ENCODE measurements at regions not wholly inside any gene's neighbourhood (a gene's known extent, or its start where the extent isn't known, plus 50 kb on each side); places are given as distances from the start of the nearest gene placed in this dataset.

- TF ChIP-seq, protein P1, sequence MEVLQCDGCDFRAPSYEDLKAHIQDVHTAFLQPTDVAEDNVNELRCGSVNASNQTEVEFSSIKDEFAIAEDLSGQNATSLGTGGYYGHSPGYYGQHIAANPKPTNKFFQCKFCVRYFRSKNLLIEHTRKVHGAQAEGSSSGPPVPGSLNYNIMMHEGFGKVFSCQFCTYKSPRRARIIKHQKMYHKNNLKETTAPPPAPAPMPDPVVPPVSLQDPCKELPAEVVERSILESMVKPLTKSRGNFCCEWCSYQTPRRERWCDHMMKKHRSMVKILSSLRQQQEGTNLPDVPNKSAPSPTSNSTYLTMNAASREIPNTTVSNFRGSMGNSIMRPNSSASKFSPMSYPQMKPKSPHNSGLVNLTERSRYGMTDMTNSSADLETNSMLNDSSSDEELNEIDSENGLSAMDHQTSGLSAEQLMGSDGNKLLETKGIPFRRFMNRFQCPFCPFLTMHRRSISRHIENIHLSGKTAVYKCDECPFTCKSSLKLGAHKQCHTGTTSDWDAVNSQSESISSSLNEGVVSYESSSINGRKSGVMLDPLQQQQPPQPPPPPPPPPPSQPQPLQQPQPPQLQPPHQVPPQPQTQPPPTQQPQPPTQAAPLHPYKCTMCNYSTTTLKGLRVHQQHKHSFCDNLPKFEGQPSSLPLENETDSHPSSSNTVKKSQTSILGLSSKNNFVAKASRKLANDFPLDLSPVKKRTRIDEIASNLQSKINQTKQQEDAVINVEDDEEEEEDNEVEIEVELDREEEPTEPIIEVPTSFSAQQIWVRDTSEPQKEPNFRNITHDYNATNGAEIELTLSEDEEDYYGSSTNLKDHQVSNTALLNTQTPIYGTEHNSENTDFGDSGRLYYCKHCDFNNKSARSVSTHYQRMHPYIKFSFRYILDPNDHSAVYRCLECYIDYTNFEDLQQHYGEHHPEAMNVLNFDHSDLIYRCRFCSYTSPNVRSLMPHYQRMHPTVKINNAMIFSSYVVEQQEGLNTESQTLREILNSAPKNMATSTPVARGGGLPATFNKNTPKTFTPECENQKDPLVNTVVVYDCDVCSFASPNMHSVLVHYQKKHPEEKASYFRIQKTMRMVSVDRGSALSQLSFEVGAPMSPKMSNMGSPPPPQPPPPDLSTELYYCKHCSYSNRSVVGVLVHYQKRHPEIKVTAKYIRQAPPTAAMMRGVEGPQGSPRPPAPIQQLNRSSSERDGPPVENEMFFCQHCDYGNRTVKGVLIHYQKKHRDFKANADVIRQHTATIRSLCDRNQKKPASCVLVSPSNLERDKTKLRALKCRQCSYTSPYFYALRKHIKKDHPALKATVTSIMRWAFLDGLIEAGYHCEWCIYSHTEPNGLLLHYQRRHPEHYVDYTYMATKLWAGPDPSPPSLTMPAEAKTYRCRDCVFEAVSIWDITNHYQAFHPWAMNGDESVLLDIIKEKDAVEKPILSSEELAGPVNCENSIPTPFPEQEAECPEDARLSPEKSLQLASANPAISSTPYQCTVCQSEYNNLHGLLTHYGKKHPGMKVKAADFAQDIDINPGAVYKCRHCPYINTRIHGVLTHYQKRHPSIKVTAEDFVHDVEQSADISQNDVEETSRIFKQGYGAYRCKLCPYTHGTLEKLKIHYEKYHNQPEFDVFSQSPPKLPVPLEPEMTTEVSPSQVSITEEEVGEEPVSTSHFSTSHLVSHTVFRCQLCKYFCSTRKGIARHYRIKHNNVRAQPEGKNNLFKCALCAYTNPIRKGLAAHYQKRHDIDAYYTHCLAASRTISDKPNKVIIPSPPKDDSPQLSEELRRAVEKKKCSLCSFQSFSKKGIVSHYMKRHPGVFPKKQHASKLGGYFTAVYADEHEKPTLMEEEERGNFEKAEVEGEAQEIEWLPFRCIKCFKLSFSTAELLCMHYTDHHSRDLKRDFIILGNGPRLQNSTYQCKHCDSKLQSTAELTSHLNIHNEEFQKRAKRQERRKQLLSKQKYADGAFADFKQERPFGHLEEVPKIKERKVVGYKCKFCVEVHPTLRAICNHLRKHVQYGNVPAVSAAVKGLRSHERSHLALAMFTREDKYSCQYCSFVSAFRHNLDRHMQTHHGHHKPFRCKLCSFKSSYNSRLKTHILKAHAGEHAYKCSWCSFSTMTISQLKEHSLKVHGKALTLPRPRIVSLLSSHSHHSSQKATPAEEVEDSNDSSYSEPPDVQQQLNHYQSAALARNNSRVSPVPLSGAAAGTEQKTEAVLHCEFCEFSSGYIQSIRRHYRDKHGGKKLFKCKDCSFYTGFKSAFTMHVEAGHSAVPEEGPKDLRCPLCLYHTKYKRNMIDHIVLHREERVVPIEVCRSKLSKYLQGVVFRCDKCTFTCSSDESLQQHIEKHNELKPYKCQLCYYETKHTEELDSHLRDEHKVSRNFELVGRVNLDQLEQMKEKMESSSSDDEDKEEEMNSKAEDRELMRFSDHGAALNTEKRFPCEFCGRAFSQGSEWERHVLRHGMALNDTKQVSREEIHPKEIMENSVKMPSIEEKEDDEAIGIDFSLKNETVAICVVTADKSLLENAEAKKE (CRISPR knock-in tag; IDR thresholded peaks at IDR 0.05), result no peak
- TF ChIP-seq CREB1 (CRISPR knock-in tag; IDR thresholded peaks at IDR 0.05; ENCODE audit: low read depth), result no peak
- no peak for TF ChIP-seq EZH2 (IDR thresholded peaks at IDR 0.05; ENCODE audit: low read depth, unreplicated experiment)
- TF ChIP-seq CTCF (conservative IDR thresholded peaks at IDR 0.05; ENCODE audit: low read depth in 2 of 2), result no peak
- TF ChIP-seq EZH2phosphoT487 (IDR thresholded peaks at IDR 0.05; ENCODE audit: unreplicated experiment), result no peak
- TF ChIP-seq JUNB (IDR thresholded peaks at IDR 0.05; ENCODE audit: unreplicated experiment), result no peak
- TF ChIP-seq STAT1 (IDR thresholded peaks at IDR 0.05; ENCODE audit: unreplicated experiment), result no peak
- TF ChIP-seq ZNF114 (CRISPR knock-in tag; IDR thresholded peaks at IDR 0.05), result no peak
Measured at GRCh38 chr21:33998402-33998801, 75.0 kb upstream of the MRPS6 start (continued).

DNA sequence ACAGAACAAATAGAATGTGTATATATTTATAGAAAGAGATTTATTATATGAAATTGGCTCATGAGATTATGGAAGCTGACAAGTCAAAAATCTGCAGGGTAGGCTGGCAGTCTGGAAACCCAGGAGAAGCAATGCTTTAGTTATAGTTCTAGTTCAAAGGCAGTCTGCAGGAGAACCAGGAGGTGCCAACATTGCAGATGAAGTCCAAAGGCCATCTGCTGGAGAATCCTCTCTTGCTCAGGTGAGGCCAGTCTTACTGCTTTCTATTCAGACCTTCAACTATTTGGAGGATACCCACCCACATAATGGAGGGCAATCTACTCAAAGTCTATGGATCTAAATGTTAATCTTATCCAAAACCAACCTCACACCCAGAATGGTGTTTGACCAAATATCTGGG lies 75.9 kb upstream of the MRPS6 start:
- H3K9me2 ChIP-seq (ENCODE audit: insufficient read depth), result no peaks in the 10 kb centered on the region
- Mint-ChIP-seq H3K27ac (no peak overlapping the region), H3K4me3 (no peak overlapping the region), H3K27me3 (ENCODE audit: insufficient read depth, low read depth, poor library complexity) (no peaks in the 10 kb centered on the region), H3K4me1 (no peaks in the 10 kb centered on the region; the same call in 2 of the 3 replicates), H3K9me3 (peaks cover 7% of the 10 kb centered on the region; the same call in 1 of the 3 replicates), H3K36me3 (ENCODE audit: low read depth) (no peaks in the 10 kb centered on the region)
- H3K79me2 ChIP-seq (replicated peaks; ENCODE audit: insufficient read depth), result no peaks in the 10 kb centered on the region
- no peaks in the 10 kb centered on the region for H3F3A ChIP-seq (replicated peaks; ENCODE audit: low read depth)
- H4K20me1 ChIP-seq (replicated peaks; ENCODE audit: insufficient read depth), result no peaks in the 10 kb centered on the region
- no peak overlapping the region for H2AFZ ChIP-seq
- ATAC-seq (no peak), DNase-seq (ENCODE audit: low spot score) (no peak)
- no peak overlapping the region for H3K4me3 ChIP-seq
- no peak overlapping the region for H3K4me2 ChIP-seq
- no peak overlapping the region for H3K27ac ChIP-seq (ENCODE audit: low read depth)
- no peaks in the 10 kb centered on the region for H3K36me3 ChIP-seq (ENCODE audit: insufficient read depth)
- H3K27me3 ChIP-seq (ENCODE audit: insufficient read depth), result no peaks in the 10 kb centered on the region
- H3K4me1 ChIP-seq (ENCODE audit: insufficient read depth), result no peaks in the 10 kb centered on the region
- TF ChIP-seq CTCF (conservative IDR thresholded peaks at IDR 0.05; ENCODE audit: low read depth in 2 of 2), result no peak
- no peak for TF ChIP-seq EZH2phosphoT487 (IDR thresholded peaks at IDR 0.05; ENCODE audit: unreplicated experiment)
- TF ChIP-seq JUNB (IDR thresholded peaks at IDR 0.05; ENCODE audit: unreplicated experiment), result no peak
- TF ChIP-seq CREB1 (CRISPR knock-in tag; IDR thresholded peaks at IDR 0.05; ENCODE audit: low read depth), result no peak
- TF ChIP-seq ETS1 (IDR thresholded peaks at IDR 0.05), result no peak
- TF ChIP-seq REST (IDR thresholded peaks at IDR 0.05; ENCODE audit: unreplicated experiment), result no peak

Data from GM23338 (cell line).